Activated CD4-positive, alpha-beta T cell treated with anti-CD3 and anti-CD28 coated beads for 36 hours (primary cell): ENCODE measurements at regions not wholly inside any gene's neighbourhood (a gene's known extent, or its start where the extent isn't known, plus 50 kb on each side); places are given as distances from the start of the nearest gene placed in this dataset.

ENCODE experiments used
- ATAC-seq: fragments of 200-7000 bp; cut with Tn5 transposase; one replicate; pipeline ENCODE4 v1.10.0; 2021; ENCODE audit warnings: mild to moderate bottlenecking, moderate library complexity
- CTCF ChIA-PET: fragments of 350-600 bp; sonication (Branson Sonifier 250); formaldehyde crosslinking; loops from one replicate; lab custom pipeline; 2021; ENCODE audit warnings: antibody characterized with exemption; lab: Charles Lee
- POLR2A ChIA-PET: fragments of 350-600 bp; sonication (Branson Sonifier 250); formaldehyde crosslinking; loops from one replicate; lab custom pipeline; 2021; ENCODE audit warnings: antibody characterized with exemption, inconsistent platforms; lab: Charles Lee
- DNase-seq: peaks from one replicate; pipeline ENCODE4 v3.0.0-alpha.2; 2020
- H3K27ac Mint-ChIP-seq: one replicate; pipeline ENCODE4 v1.8.0; 2021; ENCODE audit warnings: mixed read lengths
- H3K27me3 Mint-ChIP-seq: one replicate; pipeline ENCODE4 v1.8.0; 2021; ENCODE audit warnings: mixed read lengths
- H3K36me3 Mint-ChIP-seq: one replicate; pipeline ENCODE4 v1.8.0; 2021; ENCODE audit warnings: low read depth, mixed read lengths
- H3K4me1 Mint-ChIP-seq: one replicate; pipeline ENCODE4 v1.8.0; 2021; ENCODE audit warnings: mixed read lengths
- H3K4me3 Mint-ChIP-seq: one replicate; pipeline ENCODE4 v1.8.0; 2021; ENCODE audit warnings: mild to moderate bottlenecking, moderate library complexity, mixed read lengths
- H3K9me3 Mint-ChIP-seq: one replicate; pipeline ENCODE4 v1.8.0; 2021; ENCODE audit warnings: low read depth, mixed read lengths
- intact Hi-C, 2 experiments: fragments of 100-400 bp; cut with DNase I in 1 of 2; cut with micrococcal nuclease in 1 of 2; formaldehyde crosslinking; loops; one replicate each; pipeline versions ENCODE4 v1.14.2 to v1.15.1; 2022 to 2024; cut with DNase I, micrococcal nuclease

DNA sequence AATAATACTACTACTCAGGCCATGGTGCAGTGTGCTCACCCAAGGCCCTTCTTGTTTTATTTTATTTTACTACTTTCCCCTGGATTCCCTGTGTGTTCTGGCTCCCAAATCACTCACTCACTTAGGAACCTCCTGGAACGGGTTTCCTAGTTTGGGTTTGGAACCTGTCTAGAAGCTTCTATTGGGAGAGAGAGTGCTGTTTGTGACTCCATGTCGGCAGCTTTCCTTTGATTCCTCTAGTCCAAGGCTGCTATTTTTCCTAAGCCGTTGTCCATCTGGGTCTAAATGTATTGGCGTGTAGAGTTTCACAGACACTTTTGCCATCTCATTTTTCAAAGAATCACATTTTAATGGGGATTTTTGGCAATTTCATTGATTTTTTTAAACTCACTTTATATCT, 70.8 kb downstream of the FOXA2 start:
- ChIA-PET CTCF (no interaction called here), POLR2A (no interaction called here)
- H3K4me1 Mint-ChIP-seq: no peaks in the 10 kb centered on the region
- H3K27ac Mint-ChIP-seq: no peak overlapping the region
- H3K27me3 Mint-ChIP-seq: no peaks in the 10 kb centered on the region
- intact Hi-C loops: no loop called here
- DNase-seq (no peak), ATAC-seq (no peak)
- H3K9me3 Mint-ChIP-seq: no peaks in the 10 kb centered on the region
- no peak overlapping the region for H3K4me3 Mint-ChIP-seq
- H3K36me3 Mint-ChIP-seq: no peaks in the 10 kb centered on the region

- Mint-ChIP-seq H3K4me1 (no peaks in the 10 kb centered on the region), H3K27me3 (no peaks in the 10 kb centered on the region), H3K9me3 (no peaks in the 10 kb centered on the region), H3K27ac (no peak overlapping the region), H3K4me3 (no peak overlapping the region), H3K36me3 (no peaks in the 10 kb centered on the region)
- ChIA-PET POLR2A (no interaction called here), CTCF (interaction anchor here (0.7 to 1.2 kb wide), 2 partner anchors 174 to 210 kb away, joined by 3 read pairs; no protein-coding TSS in a partner anchor)
- intact Hi-C loops: no loop called here
- no peak for DNase-seq
- ATAC-seq: no peak
These were observed 71.4 kb downstream of the FOXA2 start for GRCh38 chr20:22512911-22513489.

- Mint-ChIP-seq H3K27me3 (no peaks in the 10 kb centered on the region), H3K36me3 (no peaks in the 10 kb centered on the region), H3K27ac (no peak overlapping the region), H3K4me3 (no peak overlapping the region), H3K9me3 (no peaks in the 10 kb centered on the region), H3K4me1 (no peaks in the 10 kb centered on the region)
- intact Hi-C loops: no loop called here
- no peak for ATAC-seq
- no peak for DNase-seq
- ChIA-PET CTCF (interaction anchor here (0.6 to 1.2 kb wide), 3 partner anchors 174 to 331 kb away, joined by 3 read pairs; no protein-coding TSS in a partner anchor), POLR2A (no interaction called here)
These were observed 72.1 kb downstream of the FOXA2 start for GRCh38 chr20:22511943-22512910.

GRCh38 chr20:22509843-22510147, 74.6 kb downstream of the FOXA2 start:
- Mint-ChIP-seq H3K9me3 (no peaks in the 10 kb centered on the region), H3K4me1 (no peaks in the 10 kb centered on the region), H3K27me3 (no peaks in the 10 kb centered on the region), H3K4me3 (no peak overlapping the region), H3K36me3 (no peaks in the 10 kb centered on the region), H3K27ac (no peak overlapping the region)
- ChIA-PET POLR2A (no interaction called here), CTCF (no interaction called here)
- intact Hi-C loops: no loop called here
- ATAC-seq: no peak
- no peak for DNase-seq

GRCh38 chr20:22509090-22509842, 75.1 kb downstream of the FOXA2 start:
- no peaks in the 10 kb centered on the region for H3K4me1 Mint-ChIP-seq
- intact Hi-C loops: no loop called here
- ChIA-PET POLR2A (no interaction called here), CTCF (no interaction called here)
- no peak overlapping the region for H3K4me3 Mint-ChIP-seq
- H3K27me3 Mint-ChIP-seq: no peaks in the 10 kb centered on the region
- no peaks in the 10 kb centered on the region for H3K9me3 Mint-ChIP-seq
- DNase-seq: no peak
- H3K27ac Mint-ChIP-seq: no peak overlapping the region
- no peak for ATAC-seq
- H3K36me3 Mint-ChIP-seq: no peaks in the 10 kb centered on the region

GRCh38 chr20:22508426-22508825, 75.9 kb downstream of the FOXA2 start:
- ChIA-PET CTCF (interaction anchor here (0.6 kb wide), 1 partner anchor 929 kb away, joined by 3 read pairs; no protein-coding TSS in a partner anchor), POLR2A (no interaction called here)
- H3K9me3 Mint-ChIP-seq: no peaks in the 10 kb centered on the region
- no peak for DNase-seq
- H3K36me3 Mint-ChIP-seq: no peaks in the 10 kb centered on the region
- no peaks in the 10 kb centered on the region for H3K4me1 Mint-ChIP-seq
- ATAC-seq: no peak
- H3K4me3 Mint-ChIP-seq: no peak overlapping the region
- H3K27me3 Mint-ChIP-seq: no peaks in the 10 kb centered on the region
- no peak overlapping the region for H3K27ac Mint-ChIP-seq
- intact Hi-C loops: no loop called here

- H3K27me3 Mint-ChIP-seq: no peaks in the 10 kb centered on the region
- H3K27ac Mint-ChIP-seq: no peak overlapping the region
- no peak overlapping the region for H3K4me3 Mint-ChIP-seq
- no peaks in the 10 kb centered on the region for H3K9me3 Mint-ChIP-seq
- no peaks in the 10 kb centered on the region for H3K4me1 Mint-ChIP-seq
- ChIA-PET POLR2A (no interaction called here), CTCF (interaction anchor here (0.8 to 1.1 kb wide), 2 partner anchors 174 to 185 kb away, joined by 3 to 5 read pairs; no protein-coding TSS in a partner anchor)
- intact Hi-C loops: no loop called here
- no peak for ATAC-seq
- DNase-seq: no peak
- H3K36me3 Mint-ChIP-seq: no peaks in the 10 kb centered on the region
These were observed 77.0 kb downstream of the FOXA2 start for GRCh38 chr20:22507240-22507961.

DNA sequence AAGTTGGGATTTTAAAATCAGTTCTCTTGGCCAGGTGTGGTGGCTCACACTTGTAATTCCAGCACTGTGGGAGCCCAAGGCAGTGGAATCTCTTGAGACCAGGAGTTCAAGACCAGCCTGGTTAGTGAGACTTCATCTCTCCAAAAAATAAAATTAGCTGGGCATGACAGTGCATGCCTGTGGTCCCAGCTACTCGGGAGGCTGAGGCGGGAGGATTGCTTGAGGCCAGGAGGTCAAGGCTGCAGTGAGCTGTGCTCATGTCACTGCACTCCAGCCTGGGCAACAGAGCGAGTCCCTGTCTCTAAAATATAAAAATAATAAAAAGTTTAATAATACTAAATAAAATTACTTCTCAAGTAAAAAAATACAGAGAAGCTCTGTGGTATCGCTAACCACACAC, 77.5 kb downstream of the FOXA2 start:
- Mint-ChIP-seq H3K9me3 (no peaks in the 10 kb centered on the region), H3K4me1 (no peaks in the 10 kb centered on the region), H3K27ac (no peak overlapping the region), H3K36me3 (no peaks in the 10 kb centered on the region), H3K4me3 (no peak overlapping the region), H3K27me3 (no peaks in the 10 kb centered on the region)
- intact Hi-C loops: no loop called here
- ChIA-PET CTCF (interaction anchor here (0.8 to 1.1 kb wide), 2 partner anchors 174 to 185 kb away, joined by 3 to 5 read pairs; no protein-coding TSS in a partner anchor), POLR2A (interaction anchor here (0.6 kb wide), 1 partner anchor 1724 kb away, joined by 3 read pairs; no protein-coding TSS in a partner anchor)
- no peak for DNase-seq
- ATAC-seq: no peak

- Mint-ChIP-seq H3K4me3 (no peak overlapping the region), H3K27ac (no peak overlapping the region), H3K27me3 (no peaks in the 10 kb centered on the region), H3K36me3 (no peaks in the 10 kb centered on the region), H3K9me3 (no peaks in the 10 kb centered on the region), H3K4me1 (no peaks in the 10 kb centered on the region)
- ChIA-PET POLR2A (no interaction called here), CTCF (interaction anchor here (0.7 kb wide), 1 partner anchor 1368 kb away, joined by 4 read pairs; no protein-coding TSS in a partner anchor)
- ATAC-seq: no peak
- DNase-seq: no peak
- intact Hi-C loops: no loop called here
These were observed 79.5 kb downstream of the FOXA2 start for GRCh38 chr20:22504829-22505377.

DNA sequence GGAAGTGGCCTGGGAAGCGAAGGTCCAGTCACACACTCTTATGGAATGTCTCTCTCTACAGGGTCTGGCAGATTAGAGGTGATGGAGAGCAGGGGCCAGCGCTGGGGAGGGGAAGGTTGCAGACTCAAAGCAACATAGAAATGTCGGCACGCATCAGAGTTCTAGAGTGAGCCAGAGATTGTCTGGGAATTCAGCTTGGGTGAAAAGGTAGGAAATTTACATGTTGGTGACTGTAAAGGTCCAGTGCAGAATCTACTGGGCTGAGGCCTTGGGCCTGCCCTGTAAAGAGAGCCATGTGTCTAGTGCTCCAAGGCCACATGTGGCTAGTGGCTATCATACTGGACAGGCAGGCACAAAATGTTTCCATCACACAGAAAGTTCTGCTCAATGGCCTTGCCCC, 80.8 kb downstream of the FOXA2 start:
- no peaks in the 10 kb centered on the region for H3K36me3 Mint-ChIP-seq
- H3K9me3 Mint-ChIP-seq: no peaks in the 10 kb centered on the region
- H3K27me3 Mint-ChIP-seq: no peaks in the 10 kb centered on the region
- DNase-seq (no peak), ATAC-seq (no peak)
- ChIA-PET POLR2A (no interaction called here), CTCF (no interaction called here)
- no peak overlapping the region for H3K4me3 Mint-ChIP-seq
- intact Hi-C loops: no loop called here
- H3K4me1 Mint-ChIP-seq: no peaks in the 10 kb centered on the region
- no peak overlapping the region for H3K27ac Mint-ChIP-seq

- intact Hi-C loops: no loop called here
- ChIA-PET POLR2A (no interaction called here), CTCF (no interaction called here)
- DNase-seq (no peak), ATAC-seq (no peak)
- H3K27me3 Mint-ChIP-seq: no peaks in the 10 kb centered on the region
- no peaks in the 10 kb centered on the region for H3K36me3 Mint-ChIP-seq
- H3K9me3 Mint-ChIP-seq: no peaks in the 10 kb centered on the region
- no peaks in the 10 kb centered on the region for H3K4me1 Mint-ChIP-seq
- no peak overlapping the region for H3K27ac Mint-ChIP-seq
- H3K4me3 Mint-ChIP-seq: no peak overlapping the region
These were observed 81.6 kb downstream of the FOXA2 start for GRCh38 chr20:22502731-22503191.
